HUES6 (cell line): ENCODE measurements at regions not wholly inside any gene's neighbourhood (a gene's known extent, or its start where the extent isn't known, plus 50 kb on each side); places are given as distances from the start of the nearest gene placed in this dataset.

Experiments used
- H3K27ac ChIP-seq: 2 replicates; pipeline ENCODE4 v1.7.0; 2013; ENCODE audit warnings: low read depth, mild to moderate bottlenecking, low read length, inconsistent platforms
- H3K27me3 ChIP-seq: 2 replicates; pipeline ENCODE4 v1.6.1; 2013; ENCODE audit warnings: low read length; ENCODE audit not compliant: control insufficient read depth, insufficient read depth
- H3K36me3 ChIP-seq: 2 replicates; pipeline ENCODE4 v1.6.1; 2013; ENCODE audit warnings: low read length; ENCODE audit not compliant: control insufficient read depth, insufficient read depth
- H3K4me1 ChIP-seq: 2 replicates; pipeline ENCODE4 v1.6.1; 2013; ENCODE audit warnings: low read length; ENCODE audit not compliant: control insufficient read depth, insufficient read depth
- H3K4me3 ChIP-seq: 2 replicates; pipeline ENCODE4 v1.5.1; 2013; ENCODE audit warnings: low read depth, low read length
- H3K9ac ChIP-seq: one replicate; pipeline ENCODE4 v1.6.1; 2013; ENCODE audit warnings: mild to moderate bottlenecking, low read length
- H3K9me3 ChIP-seq: 2 replicates; pipeline ENCODE4 v1.6.1; 2013; ENCODE audit warnings: low read depth, low read length; ENCODE audit not compliant: control insufficient read depth, insufficient read depth

DNA sequence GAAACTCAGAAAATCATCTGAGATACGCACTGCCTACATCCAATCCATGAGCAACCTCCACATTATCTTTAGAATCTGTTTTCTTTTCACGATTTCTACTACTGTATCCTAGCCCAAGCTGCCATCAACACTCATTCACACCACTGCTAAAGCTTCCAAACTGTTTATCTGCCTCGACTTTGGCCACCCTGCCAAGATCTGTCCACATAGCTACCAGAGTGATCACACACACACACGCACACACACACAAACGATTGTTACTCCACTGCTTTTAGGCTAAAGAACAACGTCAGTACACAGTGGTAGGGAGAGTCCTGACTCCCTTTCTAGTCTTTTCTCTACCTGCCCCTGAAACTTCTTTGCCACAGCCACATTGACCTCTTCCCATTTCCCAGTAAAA lies 142.0 kb downstream of the CCDC71L start:
- H3K4me3 ChIP-seq = no peak overlapping the region
- no peaks in the 10 kb centered on the region for H3K9me3 ChIP-seq
- H3K4me1 ChIP-seq = peaks cover 6% of the 10 kb centered on the region; the same call in 1 of the 2 replicates
- no peak overlapping the region for H3K9ac ChIP-seq
- no peak overlapping the region for H3K27ac ChIP-seq
- H3K36me3 ChIP-seq = no peaks in the 10 kb centered on the region
- no peaks in the 10 kb centered on the region for H3K27me3 ChIP-seq

DNA sequence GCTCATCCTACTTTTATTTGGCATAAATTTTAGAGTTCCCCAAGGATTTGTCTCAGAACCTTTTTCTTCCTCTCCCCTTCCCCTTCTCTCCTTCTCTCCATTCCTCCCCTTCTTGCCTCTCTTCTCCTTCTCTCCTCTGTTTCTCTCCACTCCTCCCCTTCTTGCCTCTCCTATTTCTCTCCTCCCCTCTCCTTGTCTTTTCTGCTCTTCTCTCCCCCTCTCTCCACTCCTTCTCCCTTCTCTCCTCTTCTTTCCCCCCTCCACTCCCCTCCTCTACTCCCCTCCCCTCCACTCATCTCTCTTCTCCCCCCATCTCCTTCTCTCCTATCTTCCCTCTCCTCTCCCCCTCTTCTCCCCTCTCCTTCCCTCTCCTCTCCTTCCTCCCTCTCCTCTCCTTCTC lies 142.7 kb downstream of the CCDC71L start:
- Histone ChIP-seq H3K27ac (no peak overlapping the region), H3K36me3 (no peaks in the 10 kb centered on the region), H3K27me3 (no peaks in the 10 kb centered on the region), H3K9me3 (no peaks in the 10 kb centered on the region), H3K4me3 (no peak overlapping the region), H3K9ac (no peak overlapping the region), H3K4me1 (peaks cover 6% of the 10 kb centered on the region; the same call in 1 of the 2 replicates)

GRCh38 chr7:106517508-106517907 lies 143.4 kb downstream of the CCDC71L start:
- Histone ChIP-seq H3K4me3 (no peak overlapping the region), H3K27ac (no peak overlapping the region), H3K9me3 (no peaks in the 10 kb centered on the region), H3K27me3 (no peaks in the 10 kb centered on the region), H3K36me3 (no peaks in the 10 kb centered on the region), H3K4me1 (peaks cover 6% of the 10 kb centered on the region; the same call in 1 of the 2 replicates), H3K9ac (no peak overlapping the region)

DNA sequence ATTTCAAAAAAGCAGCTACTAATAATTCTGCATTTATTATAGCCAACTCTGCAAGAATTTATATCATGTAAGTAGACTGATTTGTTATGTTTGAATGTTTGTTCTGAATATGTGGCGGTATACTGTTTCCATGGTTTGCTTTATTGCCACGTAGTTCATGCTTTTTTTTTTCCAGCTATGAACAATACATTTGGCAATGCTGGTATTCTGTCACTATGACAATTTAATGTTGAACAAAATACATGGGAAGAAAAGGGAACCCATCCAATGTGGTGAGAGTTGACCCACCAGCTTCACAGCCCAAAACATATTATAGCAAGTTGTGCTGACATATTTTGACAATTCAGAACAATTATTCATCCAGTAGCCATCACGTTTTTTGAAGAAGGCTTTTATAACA lies 145.6 kb downstream of the CCDC71L start:
- Histone ChIP-seq H3K9me3 (no peaks in the 10 kb centered on the region), H3K27me3 (no peaks in the 10 kb centered on the region), H3K27ac (no peak overlapping the region), H3K4me3 (no peak overlapping the region), H3K9ac (no peak overlapping the region), H3K4me1 (no peaks in the 10 kb centered on the region), H3K36me3 (no peaks in the 10 kb centered on the region)

- no peaks in the 10 kb centered on the region for H3K36me3 ChIP-seq
- no peaks in the 10 kb centered on the region for H3K27me3 ChIP-seq
- H3K9me3 ChIP-seq = no peaks in the 10 kb centered on the region
- no peak overlapping the region for H3K27ac ChIP-seq
- H3K4me3 ChIP-seq = no peak overlapping the region
- no peak overlapping the region for H3K9ac ChIP-seq
- no peaks in the 10 kb centered on the region for H3K4me1 ChIP-seq
These were observed 146.1 kb downstream of the CCDC71L start for GRCh38 chr7:106514881-106515280.

DNA sequence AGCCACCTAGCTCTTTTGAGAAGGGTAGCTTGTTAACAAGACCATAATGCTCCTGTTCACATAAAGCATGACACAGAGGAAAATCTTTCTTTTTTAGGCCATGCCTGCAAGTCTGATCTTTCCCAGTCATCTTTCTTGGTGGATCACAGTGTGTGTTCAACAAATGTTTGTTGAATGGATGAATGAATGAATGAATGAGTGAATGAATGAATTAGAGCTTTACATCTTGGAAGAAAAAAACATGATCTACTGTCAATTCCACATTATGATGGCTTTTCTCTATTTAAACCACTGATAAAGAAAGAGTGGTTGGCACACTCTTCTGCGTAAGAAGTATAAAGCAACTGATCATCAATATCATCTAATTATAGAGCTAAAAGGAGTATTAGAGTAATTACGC lies 148.7 kb downstream of the CCDC71L start:
- Histone ChIP-seq H3K9ac (no peak overlapping the region), H3K36me3 (no peaks in the 10 kb centered on the region), H3K27ac (no peak overlapping the region), H3K4me3 (no peak overlapping the region), H3K4me1 (no peaks in the 10 kb centered on the region), H3K9me3 (no peaks in the 10 kb centered on the region), H3K27me3 (no peaks in the 10 kb centered on the region)

DNA sequence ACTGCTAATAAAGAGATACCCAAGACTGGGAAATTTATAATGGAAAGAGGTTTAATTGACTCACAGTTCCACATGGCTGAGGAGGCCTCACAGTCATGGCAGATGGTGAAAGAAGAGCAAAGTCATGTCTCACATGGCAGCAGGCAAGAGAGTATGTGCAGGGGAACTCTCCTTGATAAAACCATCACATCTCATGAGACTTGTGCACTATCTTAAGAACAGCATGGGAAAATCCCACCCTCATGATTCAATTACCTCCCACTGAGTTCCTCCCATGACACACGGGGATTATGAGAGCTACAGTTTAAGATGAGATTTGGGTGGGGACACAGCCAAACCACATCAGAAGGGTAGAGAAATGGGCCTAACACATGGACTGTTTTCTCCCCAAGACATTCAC lies 156.3 kb downstream of the CCDC71L start:
- Histone ChIP-seq H3K4me3 (no peak overlapping the region), H3K27ac (no peak overlapping the region), H3K9ac (no peak overlapping the region), H3K36me3 (no peaks in the 10 kb centered on the region), H3K4me1 (no peaks in the 10 kb centered on the region), H3K9me3 (no peaks in the 10 kb centered on the region), H3K27me3 (no peaks in the 10 kb centered on the region)

DNA sequence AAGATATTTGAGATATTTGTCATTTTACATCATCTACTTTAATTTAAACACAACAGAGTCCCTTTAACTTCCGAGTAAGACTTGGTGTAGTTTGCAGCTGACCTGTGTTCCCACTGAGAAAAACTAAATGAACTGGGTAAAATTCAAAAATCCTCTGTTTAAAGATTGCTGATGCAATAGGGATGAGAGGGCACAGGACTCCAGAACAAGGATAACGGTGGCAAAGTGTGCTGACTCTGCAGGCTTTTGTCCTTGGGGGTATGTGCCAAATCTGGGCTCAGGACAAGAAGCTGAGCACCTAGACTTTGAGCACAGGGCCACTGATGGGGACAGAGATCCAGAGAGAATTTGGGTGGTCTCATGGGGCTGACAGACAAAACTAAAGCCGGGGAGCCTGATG lies 156.8 kb downstream of the CCDC71L start:
- H3K36me3 ChIP-seq = no peaks in the 10 kb centered on the region
- H3K4me3 ChIP-seq = no peak overlapping the region
- H3K27me3 ChIP-seq = no peaks in the 10 kb centered on the region
- H3K4me1 ChIP-seq = no peaks in the 10 kb centered on the region
- no peak overlapping the region for H3K27ac ChIP-seq
- H3K9ac ChIP-seq = no peak overlapping the region
- no peaks in the 10 kb centered on the region for H3K9me3 ChIP-seq

DNA sequence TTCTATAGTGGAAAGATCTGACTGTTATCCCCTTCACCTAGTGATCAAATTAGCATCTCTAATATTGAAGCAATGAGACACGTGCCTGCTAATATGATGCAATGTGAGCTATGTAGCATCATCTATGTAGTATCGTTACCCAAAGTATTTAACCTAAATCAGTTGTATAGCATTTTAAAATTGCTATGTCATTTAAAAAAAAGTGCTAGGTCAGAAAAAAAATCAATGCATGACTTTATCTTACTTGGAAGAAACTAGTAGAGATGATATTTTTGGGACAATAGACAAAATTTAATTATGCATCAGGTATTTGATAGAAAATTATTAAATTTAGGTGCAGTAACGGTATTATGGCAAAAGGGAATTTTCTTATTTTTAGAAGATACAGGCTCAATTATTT lies 157.3 kb downstream of the CCDC71L start:
- H3K27ac ChIP-seq = no peak overlapping the region
- H3K9ac ChIP-seq = no peak overlapping the region
- no peaks in the 10 kb centered on the region for H3K9me3 ChIP-seq
- H3K36me3 ChIP-seq = no peaks in the 10 kb centered on the region
- H3K27me3 ChIP-seq = no peaks in the 10 kb centered on the region
- no peak overlapping the region for H3K4me3 ChIP-seq
- H3K4me1 ChIP-seq = no peaks in the 10 kb centered on the region

DNA sequence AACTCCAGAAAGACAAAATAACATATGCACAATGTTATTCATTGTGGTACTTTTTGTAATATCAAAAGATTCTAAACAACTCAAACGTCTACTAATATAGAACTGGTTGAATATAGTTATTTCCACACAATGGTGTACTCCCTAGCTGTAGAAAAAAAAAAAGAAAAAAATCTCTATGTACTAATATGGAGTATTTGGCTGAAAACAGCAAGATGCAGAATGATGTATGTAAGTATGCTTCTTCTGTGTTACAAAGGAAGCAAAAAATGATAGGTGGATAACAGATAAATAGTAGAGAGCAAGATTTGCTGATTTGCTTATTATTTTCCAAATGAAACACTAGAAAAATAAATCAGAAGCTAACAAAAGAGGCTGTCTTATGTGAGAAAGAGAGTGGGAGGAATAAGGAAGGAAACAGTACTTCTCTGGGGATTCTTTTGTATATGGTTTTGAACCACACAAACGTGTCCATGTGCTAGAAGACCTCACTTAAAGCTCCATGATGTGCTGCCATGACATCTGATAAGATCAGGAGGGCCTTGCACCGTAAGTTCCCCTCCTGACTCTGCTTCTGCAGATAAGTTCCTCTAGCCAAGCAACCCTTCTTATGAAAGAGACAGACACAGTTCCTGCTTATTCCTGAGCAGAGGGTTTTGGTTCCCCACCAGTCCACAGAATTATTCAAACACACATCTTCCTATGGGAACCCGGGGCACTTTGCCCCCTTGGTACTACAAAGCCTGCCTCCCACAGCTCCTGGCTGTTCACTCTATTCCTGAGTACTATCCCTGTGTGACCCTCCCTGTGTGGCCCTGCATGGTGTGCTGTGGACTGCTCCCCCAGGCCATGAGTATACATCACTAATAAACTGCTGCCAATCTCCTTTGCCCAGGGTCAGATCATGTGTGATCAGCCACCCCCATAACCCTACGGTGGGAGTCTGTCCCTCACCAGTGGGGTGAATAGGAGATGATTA lies 159.1 kb downstream of the CCDC71L start:
- no peak overlapping the region for H3K27ac ChIP-seq
- no peaks in the 10 kb centered on the region for H3K27me3 ChIP-seq
- H3K4me1 ChIP-seq = no peaks in the 10 kb centered on the region
- no peaks in the 10 kb centered on the region for H3K36me3 ChIP-seq
- H3K9me3 ChIP-seq = no peaks in the 10 kb centered on the region
- H3K9ac ChIP-seq = no peak overlapping the region
- no peak overlapping the region for H3K4me3 ChIP-seq

- H3K27ac ChIP-seq = no peak overlapping the region
- no peaks in the 10 kb centered on the region for H3K27me3 ChIP-seq
- H3K9me3 ChIP-seq = no peaks in the 10 kb centered on the region
- no peak overlapping the region for H3K9ac ChIP-seq
- no peaks in the 10 kb centered on the region for H3K36me3 ChIP-seq
- no peak overlapping the region for H3K4me3 ChIP-seq
- H3K4me1 ChIP-seq = no peaks in the 10 kb centered on the region
These were observed 161.1 kb downstream of the CCDC71L start for GRCh38 chr7:106499897-106500296.
